ENCODE measurements at regions not wholly inside any gene's neighbourhood (a gene's known extent, or its start where the extent isn't known, plus 50 kb on each side); places are given as distances from the start of the nearest gene placed in this dataset.

GRCh38 chr3:95707268-95707667 is 1107.1 kb upstream of the EPHA6 start:
- TF ChIP-seq, protein P1, sequence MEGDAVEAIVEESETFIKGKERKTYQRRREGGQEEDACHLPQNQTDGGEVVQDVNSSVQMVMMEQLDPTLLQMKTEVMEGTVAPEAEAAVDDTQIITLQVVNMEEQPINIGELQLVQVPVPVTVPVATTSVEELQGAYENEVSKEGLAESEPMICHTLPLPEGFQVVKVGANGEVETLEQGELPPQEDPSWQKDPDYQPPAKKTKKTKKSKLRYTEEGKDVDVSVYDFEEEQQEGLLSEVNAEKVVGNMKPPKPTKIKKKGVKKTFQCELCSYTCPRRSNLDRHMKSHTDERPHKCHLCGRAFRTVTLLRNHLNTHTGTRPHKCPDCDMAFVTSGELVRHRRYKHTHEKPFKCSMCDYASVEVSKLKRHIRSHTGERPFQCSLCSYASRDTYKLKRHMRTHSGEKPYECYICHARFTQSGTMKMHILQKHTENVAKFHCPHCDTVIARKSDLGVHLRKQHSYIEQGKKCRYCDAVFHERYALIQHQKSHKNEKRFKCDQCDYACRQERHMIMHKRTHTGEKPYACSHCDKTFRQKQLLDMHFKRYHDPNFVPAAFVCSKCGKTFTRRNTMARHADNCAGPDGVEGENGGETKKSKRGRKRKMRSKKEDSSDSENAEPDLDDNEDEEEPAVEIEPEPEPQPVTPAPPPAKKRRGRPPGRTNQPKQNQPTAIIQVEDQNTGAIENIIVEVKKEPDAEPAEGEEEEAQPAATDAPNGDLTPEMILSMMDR (IDR thresholded peaks at IDR 0.05; ENCODE audit: borderline replicate concordance, insufficient read depth, low read depth, low read length): no peak
- H3K4me3 ChIP-seq (ENCODE audit: low read depth, low read length): no peak overlapping the region

DNA sequence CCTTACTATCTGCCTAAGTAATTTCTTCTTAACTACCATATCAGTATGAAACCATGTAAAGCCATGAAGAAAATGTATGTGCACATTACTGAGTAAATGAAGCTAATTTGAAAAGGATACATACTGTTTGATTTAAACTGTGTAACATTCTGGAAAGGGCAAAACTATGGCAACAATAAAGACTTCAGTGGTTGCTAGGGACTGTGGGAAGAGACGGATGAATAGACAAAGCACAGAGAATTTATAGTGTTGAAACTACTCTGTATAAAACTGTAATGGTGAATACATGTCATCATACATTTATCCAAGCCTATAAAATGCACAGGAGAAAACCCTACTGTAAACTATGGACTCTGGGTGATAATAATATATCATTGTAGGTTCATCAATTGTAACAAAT is 1103.7 kb upstream of the EPHA6 start:
- TF ChIP-seq, protein P1 (IDR thresholded peaks at IDR 0.05; ENCODE audit: borderline replicate concordance, insufficient read depth, low read depth, low read length): no peak
- no peak overlapping the region for H3K4me3 ChIP-seq (ENCODE audit: low read depth, low read length)

DNA sequence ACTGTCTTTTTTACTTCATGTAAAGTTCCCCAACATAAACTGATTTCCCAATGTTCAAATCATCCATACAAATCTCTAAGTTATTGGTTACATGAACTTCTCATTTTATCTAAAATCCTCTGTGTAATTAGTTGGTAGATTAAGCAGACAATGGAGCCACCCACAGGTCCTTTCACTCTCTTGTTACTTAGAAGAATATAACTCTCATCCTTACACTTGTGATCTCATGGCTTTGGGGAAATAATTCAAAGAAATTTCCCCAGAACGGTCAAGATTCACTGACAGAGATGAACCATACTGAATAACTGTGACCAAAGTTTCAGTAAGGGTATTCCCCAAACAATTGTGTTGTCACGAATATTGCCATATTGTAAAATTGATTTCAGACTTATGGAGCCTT is 1102.6 kb upstream of the EPHA6 start:
- H3K4me3 ChIP-seq (ENCODE audit: low read depth, low read length): no peak overlapping the region
- TF ChIP-seq, protein P1 (IDR thresholded peaks at IDR 0.05; ENCODE audit: borderline replicate concordance, insufficient read depth, low read depth, low read length): no peak

DNA sequence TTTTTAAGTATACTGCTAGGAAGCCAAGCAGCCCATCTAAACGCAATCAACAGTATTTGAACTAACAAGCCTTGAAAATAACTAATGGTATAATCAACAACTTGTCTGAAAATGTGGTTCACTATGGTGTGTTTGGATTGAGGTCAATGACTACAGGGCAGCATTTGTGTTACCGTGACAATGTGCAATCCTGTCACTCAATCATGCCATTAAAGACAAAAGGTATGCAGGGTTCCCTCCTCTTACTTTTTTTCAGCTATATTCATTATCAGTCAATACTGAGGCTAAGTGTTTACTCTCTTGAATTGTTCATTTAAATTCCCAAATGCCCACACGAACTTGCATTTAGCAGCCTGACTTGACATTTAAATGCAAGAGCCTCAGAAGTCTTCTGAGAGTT is 1099.3 kb upstream of the EPHA6 start:
- no peak overlapping the region for H3K4me3 ChIP-seq (ENCODE audit: low read depth, low read length)
- TF ChIP-seq, protein P1 (IDR thresholded peaks at IDR 0.05; ENCODE audit: borderline replicate concordance, insufficient read depth, low read depth, low read length): no peak

GRCh38 chr3:95717048-95717447 is 1097.3 kb upstream of the EPHA6 start:
- TF ChIP-seq, protein P1 (IDR thresholded peaks at IDR 0.05; ENCODE audit: borderline replicate concordance, insufficient read depth, low read depth, low read length): no peak
- H3K4me3 ChIP-seq (ENCODE audit: low read depth, low read length): no peak overlapping the region

DNA sequence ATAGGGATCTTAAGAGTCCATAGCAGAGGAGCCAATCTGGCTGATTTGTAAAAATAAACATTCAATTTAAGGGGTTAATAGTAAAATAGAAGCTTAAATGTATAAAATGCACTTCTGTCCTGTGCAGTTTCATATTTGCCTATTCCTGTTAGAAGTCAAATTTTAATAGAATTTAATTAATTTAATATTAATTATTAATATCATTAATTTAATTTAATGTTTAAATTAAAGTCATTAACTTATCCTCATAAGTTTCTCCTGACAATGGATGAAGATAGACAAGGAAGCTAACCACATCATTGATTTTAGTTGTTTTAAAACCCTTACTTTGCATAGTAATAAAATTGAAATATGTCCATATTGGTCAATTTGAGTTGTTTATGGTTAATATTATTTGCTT is 1096.2 kb upstream of the EPHA6 start:
- TF ChIP-seq, protein P1 (IDR thresholded peaks at IDR 0.05; ENCODE audit: borderline replicate concordance, insufficient read depth, low read depth, low read length): no peak
- H3K4me3 ChIP-seq (ENCODE audit: low read depth, low read length): no peak overlapping the region

DNA sequence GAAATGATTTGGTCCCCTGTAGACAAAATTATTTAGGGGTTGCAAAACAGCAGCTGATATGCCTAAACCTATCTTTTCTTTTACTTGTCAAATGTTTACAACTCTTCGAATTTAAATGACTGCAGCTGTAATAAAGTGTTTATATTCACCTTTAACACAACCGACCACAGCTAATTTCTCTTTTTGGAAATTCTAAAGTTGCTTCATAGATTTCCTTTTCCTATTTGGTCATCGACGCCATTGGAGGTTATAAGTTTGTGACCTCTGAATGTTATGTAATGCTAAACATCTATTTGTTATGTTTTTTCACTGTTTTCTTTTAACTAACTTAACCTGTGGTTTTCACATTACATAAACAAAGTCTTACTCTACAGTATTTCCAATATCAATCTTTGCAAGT is 1094.9 kb upstream of the EPHA6 start:
- no peak overlapping the region for H3K4me3 ChIP-seq (ENCODE audit: low read depth, low read length)
- TF ChIP-seq, protein P1 (IDR thresholded peaks at IDR 0.05; ENCODE audit: borderline replicate concordance, insufficient read depth, low read depth, low read length): no peak

All from GM12875 (cell line).